NCI-H1436 (cell line): ENCODE measurements at regions not wholly inside any gene's neighbourhood (a gene's known extent, or its start where the extent isn't known, plus 50 kb on each side); places are given as distances from the start of the nearest gene placed in this dataset.

Experiments used
- DNase-seq: peaks from one replicate; lab custom pipeline; 2025; lab: John Stamatoyannopoulos, UW

GRCh38 chr11:64457416-64458010, 98.2 kb upstream of the SLC22A11 start:
- DNase-seq, result no peak

DNA sequence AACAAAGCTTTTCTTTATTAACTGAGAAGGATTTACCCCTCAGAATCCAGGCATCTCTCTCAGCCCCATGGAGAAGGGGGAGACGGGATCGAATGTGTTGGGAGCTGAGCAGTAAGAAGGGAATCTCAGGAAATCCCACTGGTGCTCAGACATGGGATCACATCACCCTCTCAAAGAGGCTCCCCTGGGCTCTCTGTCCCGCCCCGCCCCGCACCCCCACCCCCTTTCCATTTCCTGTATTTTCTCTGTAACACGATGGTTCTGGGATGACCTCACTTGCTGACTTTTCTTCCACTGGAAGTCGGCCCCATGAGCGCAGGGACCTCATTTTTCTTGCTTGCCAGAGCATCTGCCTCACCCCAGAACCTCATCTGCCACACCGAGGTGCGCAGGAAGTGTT, 96.7 kb upstream of the SLC22A11 start:
- DNase-seq, result no peak

DNA sequence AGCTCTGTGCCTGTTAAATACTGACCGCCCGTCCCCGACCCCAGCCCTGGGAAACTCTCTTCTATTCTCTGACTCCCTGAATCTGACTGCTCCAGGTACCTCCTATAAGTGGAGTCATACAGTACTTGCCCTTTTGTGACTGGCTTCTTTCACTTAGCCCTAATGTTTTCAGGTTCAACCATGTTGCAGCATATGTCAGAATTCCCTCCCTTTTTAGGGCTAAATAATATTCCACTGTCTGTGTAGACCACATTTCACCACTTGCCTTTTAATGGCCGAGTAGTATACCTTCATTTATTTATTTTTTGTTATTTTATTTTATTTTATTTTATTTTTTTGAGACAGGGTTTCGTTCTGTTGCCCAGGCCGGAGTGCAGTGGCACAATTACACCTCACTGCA, 96.1 kb upstream of the SLC22A11 start:
- DNase-seq, result no peak

- no peak for DNase-seq
These were observed 94.7 kb upstream of the SLC22A11 start for GRCh38 chr11:64461081-64461480.

GRCh38 chr11:64466115-64466718, 89.5 kb upstream of the SLC22A11 start:
- no peak for DNase-seq

DNA sequence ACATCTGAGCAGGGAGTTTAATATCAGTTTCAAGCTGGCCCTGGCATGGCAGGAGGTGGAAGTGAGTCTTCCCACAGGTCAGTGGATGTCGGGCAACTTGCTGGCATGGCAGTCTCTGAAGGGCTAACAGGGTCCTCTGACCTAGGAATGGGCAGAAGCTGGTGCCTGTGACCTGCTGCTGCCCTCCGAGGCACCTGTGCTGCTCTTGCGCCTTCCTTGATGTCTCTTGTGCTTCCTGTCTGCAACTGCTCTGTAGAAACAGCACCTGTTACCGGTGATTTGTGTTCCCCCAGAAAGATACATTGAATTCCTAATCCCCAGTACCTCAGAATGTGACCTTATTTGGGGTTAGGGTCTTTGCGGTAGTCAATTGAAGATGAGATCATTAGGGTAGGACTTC, 86.5 kb upstream of the SLC22A11 start:
- no peak for DNase-seq

DNA sequence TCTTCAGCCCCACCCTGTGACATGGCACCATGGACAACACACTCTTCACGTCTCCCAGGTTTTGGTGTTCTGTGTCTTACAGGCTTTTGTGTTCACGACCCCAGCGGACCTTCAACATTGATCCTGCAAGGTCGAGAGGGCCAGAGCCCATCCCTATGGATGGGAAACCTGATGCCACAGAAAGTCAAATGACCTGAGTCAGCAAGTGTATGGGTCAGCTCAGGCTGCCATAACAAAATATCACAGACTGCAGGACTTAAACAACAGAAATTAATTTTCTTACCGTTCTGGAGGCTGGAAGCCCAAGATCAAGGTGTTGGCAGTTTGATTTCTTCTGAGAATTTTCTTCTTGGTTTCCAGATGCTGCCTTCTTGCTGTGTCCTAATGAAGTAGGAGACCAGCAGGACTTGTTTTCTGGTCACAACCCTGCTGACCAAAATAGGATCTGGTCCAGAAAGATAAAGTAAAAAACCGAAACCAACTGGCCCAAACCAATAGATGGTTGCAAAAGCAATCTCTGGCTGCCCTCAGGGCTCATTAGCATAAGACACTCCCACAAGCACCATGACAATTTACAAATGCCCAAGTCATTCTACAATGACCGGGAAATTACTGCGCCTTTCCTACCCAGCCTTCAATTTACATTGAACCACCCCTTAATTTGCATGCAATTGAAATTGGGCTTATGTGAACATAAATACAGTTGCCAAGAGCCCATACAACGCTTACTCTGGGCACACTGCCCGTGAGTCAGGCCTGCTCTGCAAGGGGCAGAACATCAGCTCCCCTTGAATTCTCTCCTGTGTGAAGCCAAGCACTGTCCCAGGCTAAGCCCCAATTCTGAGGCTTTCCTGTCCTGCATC, 82.9 kb upstream of the SLC22A11 start:
- DNase-seq, result no peak

GRCh38 chr11:64474680-64475079, 81.1 kb upstream of the SLC22A11 start:
- no peak for DNase-seq

DNA sequence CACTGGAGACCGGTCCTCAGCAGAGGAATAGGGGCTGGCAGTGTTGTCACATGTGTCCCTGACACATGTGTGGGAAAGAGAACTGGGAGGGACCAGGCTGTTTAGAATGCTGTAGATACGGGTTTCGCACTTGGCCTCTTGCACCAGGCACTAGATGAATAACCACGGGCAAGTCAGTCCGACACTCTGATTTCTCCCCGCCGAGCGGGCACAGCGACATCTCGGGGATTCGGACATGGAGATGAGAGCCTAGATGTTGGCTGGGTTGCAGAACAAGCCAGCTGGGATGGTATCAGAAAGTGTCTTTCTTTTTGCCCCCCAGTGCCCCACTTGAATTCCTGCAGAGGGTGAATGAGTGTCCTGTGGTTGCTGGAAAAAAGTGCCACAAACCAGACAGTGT, 80.6 kb upstream of the SLC22A11 start:
- no peak for DNase-seq

DNA sequence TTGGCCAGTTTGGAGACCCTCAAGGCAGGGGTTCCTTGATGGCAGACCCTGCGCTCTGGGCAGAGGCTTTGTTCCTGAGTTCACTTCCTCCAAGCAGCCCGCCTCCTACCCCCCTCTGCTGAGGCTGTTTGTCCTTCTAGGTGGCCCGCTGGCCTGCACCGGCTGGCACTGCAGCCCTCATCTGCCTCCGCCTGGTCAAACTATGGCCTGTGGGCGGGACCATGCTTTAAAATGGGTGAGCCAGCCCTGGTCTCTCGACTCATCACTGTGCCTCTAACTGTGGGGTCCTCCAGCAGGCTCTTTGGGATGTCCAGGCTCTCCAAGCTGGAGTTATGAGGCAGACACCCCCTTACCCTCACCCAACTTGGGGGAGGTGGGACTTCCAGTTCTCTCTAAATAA, 78.9 kb upstream of the SLC22A11 start:
- no peak for DNase-seq

DNA sequence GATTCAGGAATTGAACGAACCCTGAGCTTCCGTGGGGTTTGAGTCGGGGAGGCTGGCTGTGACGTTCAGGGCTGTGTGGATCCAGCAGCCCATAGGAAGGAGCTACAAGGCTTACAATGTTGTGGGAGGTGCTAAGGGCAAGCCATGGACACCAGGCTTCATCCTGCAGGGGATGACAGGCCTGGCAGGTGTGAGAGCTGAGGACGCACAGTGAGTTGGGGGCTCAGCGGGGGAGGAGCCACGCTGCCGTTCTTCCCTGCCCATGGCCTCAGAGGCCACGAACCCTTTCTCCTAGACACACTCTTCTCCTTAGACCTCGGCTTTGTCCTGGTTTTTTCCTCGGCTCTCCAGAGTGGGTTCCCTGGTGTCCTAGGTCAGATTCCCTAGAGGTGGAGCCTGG, 78.1 kb upstream of the SLC22A11 start:
- DNase-seq, result no peak

DNA sequence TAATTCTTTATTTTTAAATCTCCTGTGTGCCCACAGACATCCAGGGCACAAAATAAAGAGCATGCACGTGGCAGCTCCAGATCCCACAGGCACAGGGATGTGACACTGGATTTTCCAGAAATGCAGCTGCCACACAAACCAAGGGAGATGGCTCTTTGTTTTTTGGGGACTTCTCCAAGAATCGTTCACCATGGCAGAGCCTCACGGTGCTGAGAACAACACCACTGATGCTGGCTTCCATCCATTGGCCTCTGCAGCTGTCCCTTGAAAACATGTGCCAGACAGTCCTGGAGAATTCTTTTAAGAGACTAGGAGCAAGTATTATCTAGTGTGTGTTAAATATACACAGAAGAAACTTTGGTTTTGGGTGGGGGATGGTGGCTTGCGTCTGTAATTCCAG, 73.2 kb upstream of the SLC22A11 start:
- no peak for DNase-seq

DNA sequence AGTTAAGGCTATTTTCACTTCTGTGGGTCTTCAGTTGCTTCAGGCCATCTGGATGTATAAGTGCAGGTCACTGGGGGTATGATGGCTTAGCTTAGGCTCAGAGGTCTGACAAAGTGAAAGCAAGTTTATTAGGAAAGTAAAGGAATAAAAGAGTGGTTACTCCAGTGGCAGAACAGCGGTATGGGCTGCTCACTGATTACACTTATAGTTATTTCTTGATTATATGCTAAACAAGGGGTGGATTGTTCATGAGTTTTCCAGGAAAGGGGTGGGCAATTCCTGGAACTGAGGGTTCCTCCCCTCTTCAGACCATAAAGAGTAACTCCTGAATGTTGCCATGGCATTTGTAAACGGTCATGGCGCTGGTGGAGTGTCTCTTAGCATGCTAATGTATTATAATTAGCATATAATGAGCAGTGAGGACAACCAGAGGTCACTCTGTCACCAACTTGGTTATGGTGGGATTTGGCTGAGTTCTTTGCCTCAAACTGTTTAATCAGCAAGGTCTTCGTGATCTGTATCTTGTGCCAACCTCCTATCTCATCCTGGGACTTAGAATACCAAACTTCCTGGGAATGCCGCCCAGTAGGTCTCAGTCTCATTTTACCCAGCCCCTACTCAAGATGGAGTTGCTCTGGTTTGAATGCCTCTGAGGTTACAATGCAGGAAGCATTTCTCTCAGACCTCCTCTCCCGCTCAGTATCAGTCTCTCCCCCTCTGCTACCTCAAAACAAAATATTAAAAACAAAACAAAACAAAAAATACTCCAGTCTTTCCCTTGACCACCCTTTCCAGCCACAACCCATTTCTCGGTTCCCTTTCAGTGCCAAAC, 71.3 kb upstream of the SLC22A11 start:
- no peak for DNase-seq

- no peak for DNase-seq
These were observed 70.7 kb upstream of the SLC22A11 start for GRCh38 chr11:64485074-64485473.

- DNase-seq, result no peak
These were observed 65.8 kb upstream of the SLC22A11 start for GRCh38 chr11:64489831-64490441.

GRCh38 chr11:64490562-64491216, 65.1 kb upstream of the SLC22A11 start:
- DNase-seq, result no peak

DNA sequence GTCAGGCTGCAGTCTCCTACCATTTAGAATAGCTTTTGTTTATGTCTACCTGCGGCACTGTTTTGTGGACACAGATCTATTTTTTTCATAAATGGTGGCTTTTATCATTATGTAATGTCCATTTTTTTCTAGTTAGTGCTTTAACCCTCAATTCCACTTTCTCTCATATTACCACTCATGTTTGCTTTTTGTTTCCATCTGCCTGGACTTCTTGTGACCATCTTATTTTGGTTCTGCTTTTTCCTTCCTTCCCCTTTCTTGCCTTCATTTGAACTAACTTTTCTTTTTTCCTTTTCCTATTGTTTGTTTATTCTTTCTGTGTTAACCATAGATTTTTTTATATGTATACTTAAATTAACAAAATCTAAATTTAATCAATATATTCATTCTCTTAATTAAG, 63.2 kb upstream of the SLC22A11 start:
- no peak for DNase-seq

DNA sequence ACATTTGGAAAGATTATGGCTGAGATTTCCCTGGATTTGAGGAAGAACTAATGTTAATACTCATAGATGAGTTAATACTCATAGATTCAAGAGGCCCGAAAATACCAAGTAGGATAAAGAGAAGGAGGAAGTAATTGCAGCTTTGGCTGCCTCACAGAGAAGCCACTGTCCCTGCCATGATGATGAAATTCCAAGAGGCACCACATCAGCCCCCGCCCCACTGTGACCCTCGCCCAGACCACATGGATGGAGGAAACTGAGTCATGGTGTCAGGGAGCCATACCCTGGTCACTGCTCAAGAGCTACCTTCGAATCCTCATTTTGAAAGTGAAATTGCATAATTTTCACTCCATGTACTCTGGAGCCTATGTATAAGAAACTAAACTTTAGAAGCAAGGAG, 57.6 kb upstream of the SLC22A11 start:
- no peak for DNase-seq

GRCh38 chr11:64499261-64500004, 56.3 kb upstream of the SLC22A11 start:
- no peak for DNase-seq

- DNase-seq, result no peak
These were observed 55.3 kb upstream of the SLC22A11 start for GRCh38 chr11:64500176-64501013.
